K562 (cell line): ENCODE measurements at regions not wholly inside any gene's neighbourhood (a gene's known extent, or its start where the extent isn't known, plus 50 kb on each side); places are given as distances from the start of the nearest gene placed in this dataset.

Source experiments
- ATF2 ChIP-seq: sonication (generic); formaldehyde crosslinking; IDR thresholded peaks from 2 replicates; pipeline ENCODE4 v1.8.1; 2022; ENCODE audit warnings: missing genetic modification reagents
- GATAD2B ChIP-seq: fragments of 450-650 bp; IDR thresholded peaks from 2 replicates; pipeline ENCODE4 v1.6.1; 2017; ENCODE audit warnings: mild to moderate bottlenecking, borderline replicate concordance
- HOXB6 ChIP-seq: fragments of 250-450 bp; sonication (Bioruptor Pico); IDR thresholded peaks from 2 replicates; pipeline ENCODE4 v1.5.1; 2022; ENCODE audit warnings: mild to moderate bottlenecking, borderline replicate concordance
- MXD1 ChIP-seq: fragments of 250-450 bp; sonication (Bioruptor Pico); IDR thresholded peaks from 2 replicates; pipeline ENCODE4 v1.8.0; 2021; ENCODE audit warnings: borderline replicate concordance, mild to moderate bottlenecking, moderate library complexity; ENCODE audit not compliant: poor library complexity, severe bottlenecking
- RBM25 ChIP-seq: fragments of 200-400 bp; formaldehyde crosslinking; IDR thresholded peaks from 2 replicates; pipeline ENCODE4 v1.6.1; 2018; ENCODE audit warnings: low read length, low read depth, moderate library complexity; ENCODE audit not compliant: severe bottlenecking
- RCOR1 ChIP-seq, 2 experiments: IDR thresholded peaks; 2 replicates each; pipeline ENCODE4 v1.6.1; 2012; ENCODE audit warnings: low read depth in 2 of 2, low read length in 2 of 2, borderline replicate concordance in 1 of 2, improper control_type of control experiment in 1 of 2
- STAT5B ChIP-seq: fragments of 250-450 bp; sonication (Bioruptor Pico); IDR thresholded peaks from 2 replicates; pipeline ENCODE4 v1.8.0; 2021; ENCODE audit warnings: mild to moderate bottlenecking, inconsistent platforms
- THAP12 ChIP-seq: fragments of 250-450 bp; sonication (Bioruptor Pico); IDR thresholded peaks from 2 replicates; pipeline ENCODE4 v1.9.0; 2021; ENCODE audit warnings: mild to moderate bottlenecking, inconsistent platforms
- THRA ChIP-seq: fragments of 450-650 bp; IDR thresholded peaks from 2 replicates; pipeline ENCODE4 v1.6.1; 2017; ENCODE audit warnings: mild to moderate bottlenecking, moderate library complexity
- USF1 ChIP-seq: sonication (generic); formaldehyde crosslinking; IDR thresholded peaks from 2 replicates; pipeline ENCODE4 v1.9.0; 2022; ENCODE audit warnings: mild to moderate bottlenecking, missing genetic modification reagents
- VEZF1 ChIP-seq: fragments of 200-800 bp; sonication (Bioruptor generic); IDR thresholded peaks from 2 replicates; pipeline ENCODE4 v1.6.1; 2017; ENCODE audit warnings: missing genetic modification characterization, missing compliant biosample characterization
- ZNF134 ChIP-seq: fragments of 250-450 bp; sonication (Bioruptor Pico); conservative IDR thresholded peaks from 2 replicates; pipeline ENCODE4 v1.4.0; 2020
- ZNF707 ChIP-seq: fragments of 250-450 bp; sonication (Bioruptor Pico); conservative IDR thresholded peaks from 2 replicates; pipeline ENCODE4 v1.8.0; 2022; ENCODE audit warnings: inconsistent platforms, mild to moderate bottlenecking, moderate library complexity
- ZZZ3 ChIP-seq: fragments of 450-650 bp; IDR thresholded peaks from 2 replicates; pipeline ENCODE4 v1.6.1; 2016; ENCODE audit warnings: antibody characterized with exemption, mild to moderate bottlenecking, moderate library complexity

- TF ChIP-seq USF1 (CRISPR knock-in tag) (no peak), RBM25 (peak; percentile 69), RCOR1 (IDR thresholded peaks at IDR 0.05; ENCODE audit: borderline replicate concordance in 1 of 2, low read depth in 2 of 2, low read length in 2 of 2) (0 out of 4 replicates have a peak, but pooled peaks of 1 of the 2 experiments have one; percentile 18), ZNF134 (CRISPR knock-in tag) (no peak), STAT5B (CRISPR knock-in tag) (no peak), GATAD2B (no peak), THRA (no peak), ATF2 (CRISPR knock-in tag) (no peak), THAP12 (CRISPR knock-in tag) (no peak), HOXB6 (CRISPR knock-in tag) (no peak), ZNF707 (CRISPR knock-in tag) (no peak), VEZF1 (CRISPR knock-in tag) (no peak), MXD1 (CRISPR knock-in tag) (no peak), ZZZ3 (no peak)
These were observed 332.0 kb upstream of the ZNF32 start (continued) for GRCh38 chr10:43980715-43981114.
